Stomach (tissue), 4 donors: ENCODE measurements at regions not wholly inside any gene's neighbourhood (a gene's known extent, or its start where the extent isn't known, plus 50 kb on each side); places are given as distances from the start of the nearest gene placed in this dataset.

ENCODE experiments used
- CTCF ChIP-seq, 7 experiments: fragments of 450-650 bp in 4 of 7; fragments of 200-600 bp in 3 of 7; sonication (generic) in 3 of 7; IDR thresholded peaks; one replicate each; pipeline ENCODE4 v1.5.1; 2016 to 2019; ENCODE audit warnings: antibody characterized with exemption in 7 of 7, control low read depth in 2 of 7, mild to moderate bottlenecking in 1 of 7
- POLR2AphosphoS5 ChIP-seq, 3 donors: sonication (generic); formaldehyde crosslinking; IDR thresholded peaks; one replicate each; pipeline ENCODE4 v1.6.1; 2016; ENCODE audit warnings: antibody characterized with exemption in 3 of 3

- TF ChIP-seq CTCF (IDR thresholded peaks at IDR 0.05) (no peak), POLR2AphosphoS5 (IDR thresholded peaks at IDR 0.05) (no peak)
Measured at GRCh38 chr4:10808591-10808990, 124.0 kb upstream of the CLNK start.
